GM21528 (cell line): ENCODE measurements at regions not wholly inside any gene's neighbourhood (a gene's known extent, or its start where the extent isn't known, plus 50 kb on each side); places are given as distances from the start of the nearest gene placed in this dataset.

Experiments used
- ATAC-seq: cut with Tn5 transposase; IDR thresholded peaks from one replicate; pipeline ENCODE4 v1.9.1; 2021; ENCODE audit warnings: mild to moderate bottlenecking, moderate library complexity; ENCODE audit not compliant: unreplicated experiment, low FRiP score

DNA sequence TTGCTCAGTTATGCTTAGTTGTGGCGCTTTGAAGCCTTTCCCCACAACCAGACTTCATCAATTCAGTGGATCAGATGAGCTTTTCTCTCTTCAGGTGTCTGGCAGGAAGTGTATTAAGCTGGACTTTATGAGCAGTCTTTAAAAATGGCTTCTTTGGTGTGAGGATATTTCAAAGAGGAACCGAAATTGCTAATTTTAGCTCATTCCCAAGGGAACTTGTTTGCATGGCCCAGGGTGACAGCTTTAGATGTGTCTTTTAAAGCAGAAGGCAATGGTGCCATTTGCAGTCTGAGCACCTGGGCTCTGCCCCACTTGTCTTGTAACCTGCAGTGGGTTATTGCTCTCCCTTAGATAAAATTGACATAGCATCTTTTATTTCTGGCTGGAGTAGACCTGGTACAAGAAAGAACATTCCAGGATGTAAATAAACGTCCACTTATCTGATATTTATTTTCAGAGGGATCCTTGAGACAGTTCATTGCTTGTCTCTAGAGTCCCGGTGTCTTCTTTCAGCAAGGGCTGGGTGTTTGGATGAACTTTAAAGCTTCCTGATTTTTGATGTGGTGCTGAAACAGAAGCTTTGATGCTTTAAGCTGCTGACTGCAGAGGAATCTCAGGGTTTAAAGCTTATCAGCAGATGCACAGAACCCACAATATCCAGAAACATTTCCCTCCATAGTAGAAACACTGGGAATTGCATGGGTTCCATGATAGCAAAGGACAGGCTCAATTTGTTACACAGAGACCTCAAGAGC, 241.7 kb downstream of the ADGRL2 start:
- no peak for ATAC-seq
